Astrocyte of the spinal cord (primary cell): ENCODE measurements at regions not wholly inside any gene's neighbourhood (a gene's known extent, or its start where the extent isn't known, plus 50 kb on each side); places are given as distances from the start of the nearest gene placed in this dataset.

ENCODE experiments used
- DNase-seq: peaks from one replicate; pipeline ENCODE4 v3.0.0; 2011; ENCODE audit warnings: low read depth, low spot score
- H3K4me3 ChIP-seq: 2 replicates; pipeline ENCODE4 v1.5.1; 2011; ENCODE audit warnings: low read depth, mild to moderate bottlenecking, low read length, moderate library complexity
- CTCF ChIP-seq: IDR thresholded peaks from 2 replicates; pipeline ENCODE4 v1.5.1; 2012; ENCODE audit warnings: low read depth, mild to moderate bottlenecking, low read length, inconsistent platforms
- in situ Hi-C: cut with HindIII; loops from 2 replicates; pipeline ENCODE4 v1.10.0; 2017; ENCODE audit warnings: low sequenced_read_pairs

GRCh38 chr4:140286456-140286855 is 87.0 kb upstream of the SCOC start:
- no peak for DNase-seq
- no peak for TF ChIP-seq CTCF
- in situ Hi-C loops, result no loop called here
- H3K4me3 ChIP-seq, result no peak overlapping the region

GRCh38 chr4:140284456-140284855 is 89.0 kb upstream of the SCOC start:
- H3K4me3 ChIP-seq, result no peak overlapping the region
- DNase-seq, result no peak
- no peak for TF ChIP-seq CTCF
- in situ Hi-C loops, result no loop called here

GRCh38 chr4:140281828-140282552 is 91.5 kb upstream of the SCOC start:
- in situ Hi-C loops, result no loop called here
- no peak overlapping the region for H3K4me3 ChIP-seq
- peak; percentile 23 for TF ChIP-seq CTCF
- no peak for DNase-seq

- H3K4me3 ChIP-seq, result no peak overlapping the region
- in situ Hi-C loops, result no loop called here
Observed at GRCh38 chr4:140277576-140277975, 95.9 kb upstream of the SCOC start.

GRCh38 chr4:140271553-140271952 is 101.9 kb upstream of the SCOC start:
- no peak overlapping the region for H3K4me3 ChIP-seq
- DNase-seq, result no peak
- in situ Hi-C loops, result no loop called here
- TF ChIP-seq CTCF, result no peak

More at GRCh38 chr4:140277576-140277975, 95.9 kb upstream of the SCOC start:
- no peak for DNase-seq
- no peak for TF ChIP-seq CTCF

GRCh38 chr4:140269369-140269768 is 104.1 kb upstream of the SCOC start:
- in situ Hi-C loops, result no loop called here
- no peak overlapping the region for H3K4me3 ChIP-seq
- DNase-seq, result no peak
- no peak for TF ChIP-seq CTCF
